Gastroesophageal sphincter (tissue), 4 donors: ENCODE measurements at regions not wholly inside any gene's neighbourhood (a gene's known extent, or its start where the extent isn't known, plus 50 kb on each side); places are given as distances from the start of the nearest gene placed in this dataset.

Experiments
- ATAC-seq: fragments of 150-250 bp; one replicate; pipeline ENCODE4 v1.9.1; 2016; ENCODE audit warnings: mild to moderate bottlenecking, moderate library complexity
- H3K27ac ChIP-seq, 4 donors: fragments of 200-600 bp; sonication (generic) in 3 of 4; 1 replicate in 3 of 4; 2 replicates in 1 of 4; pipeline ENCODE4 v1.5.1; 2016 to 2019
- H3K27me3 ChIP-seq: fragments of 200-600 bp; sonication (generic); one replicate; pipeline ENCODE4 v1.5.1; 2019
- H3K36me3 ChIP-seq, 2 donors: fragments of 200-600 bp; sonication (generic); one replicate each; pipeline ENCODE4 v1.5.1; 2019; ENCODE audit warnings: control low read depth in 1 of 2
- H3K4me1 ChIP-seq, 3 donors: fragments of 200-600 bp; sonication (generic); 1 replicate in 2 of 3; 2 replicates in 1 of 3; pipeline ENCODE4 v1.5.1; 2016 to 2019; ENCODE audit warnings: control low read depth in 2 of 3
- H3K4me3 ChIP-seq, 2 donors: fragments of 200-600 bp; sonication (generic); one replicate each; pipeline ENCODE4 v1.5.1; 2019; ENCODE audit warnings: mild to moderate bottlenecking in 1 of 2, moderate library complexity in 1 of 2
- H3K9me3 ChIP-seq, 3 donors: fragments of 200-600 bp; sonication (generic); one replicate each; pipeline ENCODE4 v1.5.1; 2017 to 2019; ENCODE audit warnings: control low read depth in 2 of 3
- CTCF ChIP-seq, 4 experiments: fragments of 200-600 bp in 2 of 4; fragments of 450-650 bp in 2 of 4; sonication (generic) in 1 of 4; IDR thresholded peaks; one replicate each; pipeline ENCODE4 v1.5.1; 2017 to 2019; ENCODE audit warnings: antibody characterized with exemption in 4 of 4, mild to moderate bottlenecking in 2 of 4, moderate library complexity in 2 of 4
- EP300 ChIP-seq: sonication (generic); formaldehyde crosslinking; IDR thresholded peaks from one replicate; pipeline ENCODE4 v1.6.1; 2017; ENCODE audit warnings: antibody characterized with exemption, mild to moderate bottlenecking
- POLR2A ChIP-seq, 2 donors: fragments of 450-650 bp; IDR thresholded peaks; one replicate each; pipeline ENCODE4 v1.6.1; 2017; ENCODE audit warnings: antibody characterized with exemption in 2 of 2, mild to moderate bottlenecking in 2 of 2, moderate library complexity in 1 of 2
- POLR2AphosphoS5 ChIP-seq: sonication (generic); formaldehyde crosslinking; IDR thresholded peaks from one replicate; pipeline ENCODE4 v1.6.1; 2017; ENCODE audit warnings: antibody characterized with exemption
- WGBS, 2 donors: methylation state at CpG; one replicate each; pipeline ENCODE4 v1.1.5; 2018; ENCODE audit warnings: low coverage in 1 of 2; 5-methylcytosine and 5-hydroxymethylcytosine counted together

- WGBS, 2 donors: 88 to 91% methylated on average over 1 of the region's 1 CpG
These were observed 67.2 kb upstream of the PHACTR1 start for GRCh38 chr6:12649325-12649724.

GRCh38 chr6:12653486-12653885 lies 63.1 kb upstream of the PHACTR1 start:
- no peak for ATAC-seq
- H3K36me3 ChIP-seq: no peaks in the 10 kb centered on the region
- 61 to 100% methylated on average over 1 to 4 of the region's 5 CpGs for WGBS, 2 donors

More at GRCh38 chr6:12649325-12649724, 67.2 kb upstream of the PHACTR1 start:
- Histone ChIP-seq H3K27me3 (no peaks in the 10 kb centered on the region), H3K4me3 (no peak overlapping the region), H3K9me3 (peaks cover 0 to 10% (median 0%) of the 10 kb centered on the region in 3 donors), H3K27ac (no peak overlapping the region), H3K36me3 (no peaks in the 10 kb centered on the region), H3K4me1 (no peaks in the 10 kb centered on the region)
- ATAC-seq: no peak
- no peak for TF ChIP-seq POLR2A (IDR thresholded peaks at IDR 0.05)
- TF ChIP-seq CTCF (IDR thresholded peaks at IDR 0.05): no peak
- no peak for TF ChIP-seq POLR2AphosphoS5
- TF ChIP-seq EP300: no peak

GRCh38 chr6:12654107-12654506 lies 62.5 kb upstream of the PHACTR1 start:
- Histone ChIP-seq H3K4me3 (no peak overlapping the region), H3K9me3 (peaks cover 0 to 9% (median 0%) of the 10 kb centered on the region in 3 donors), H3K36me3 (no peaks in the 10 kb centered on the region), H3K27ac (no peak overlapping the region), H3K27me3 (no peaks in the 10 kb centered on the region), H3K4me1 (no peaks in the 10 kb centered on the region)
- WGBS, 2 donors: 50 to 67% methylated on average over 2 to 3 of the region's 3 CpGs
- no peak for TF ChIP-seq CTCF (IDR thresholded peaks at IDR 0.05)
- TF ChIP-seq POLR2A (IDR thresholded peaks at IDR 0.05): no peak
- no peak for TF ChIP-seq POLR2AphosphoS5
- TF ChIP-seq EP300: no peak
- ATAC-seq: no peak

More at GRCh38 chr6:12653486-12653885, 63.1 kb upstream of the PHACTR1 start:
- H3K4me1 ChIP-seq: no peaks in the 10 kb centered on the region
- H3K27me3 ChIP-seq: no peaks in the 10 kb centered on the region
- peaks cover 0 to 10% (median 0%) of the 10 kb centered on the region in 3 donors for H3K9me3 ChIP-seq
- no peak for TF ChIP-seq CTCF (IDR thresholded peaks at IDR 0.05)
- no peak for TF ChIP-seq POLR2AphosphoS5
- no peak for TF ChIP-seq POLR2A (IDR thresholded peaks at IDR 0.05)
- TF ChIP-seq EP300: no peak
- H3K27ac ChIP-seq: no peak overlapping the region
- no peak overlapping the region for H3K4me3 ChIP-seq

- H3K9me3 ChIP-seq: peaks cover 0 to 5% (median 0%) of the 10 kb centered on the region in 3 donors
- H3K4me1 ChIP-seq: no peaks in the 10 kb centered on the region
- no peaks in the 10 kb centered on the region for H3K27me3 ChIP-seq
- no peak overlapping the region for H3K27ac ChIP-seq
- no peaks in the 10 kb centered on the region for H3K36me3 ChIP-seq
- no peak overlapping the region for H3K4me3 ChIP-seq
- 0 to 20% methylated on average over 1 of the region's 3 CpGs for WGBS, 2 donors
- TF ChIP-seq POLR2A (IDR thresholded peaks at IDR 0.05): no peak
- no peak for TF ChIP-seq CTCF (IDR thresholded peaks at IDR 0.05)
- TF ChIP-seq EP300: no peak
- TF ChIP-seq POLR2AphosphoS5: no peak
- no peak for ATAC-seq
These were observed 62.1 kb upstream of the PHACTR1 start for GRCh38 chr6:12654514-12654913.

- no peaks in the 10 kb centered on the region for H3K9me3 ChIP-seq
- H3K27ac ChIP-seq: no peak overlapping the region
- H3K4me3 ChIP-seq: no peak overlapping the region
- TF ChIP-seq CTCF (IDR thresholded peaks at IDR 0.05) (no peak), POLR2AphosphoS5 (no peak), POLR2A (IDR thresholded peaks at IDR 0.05) (no peak), EP300 (no peak)
- no peaks in the 10 kb centered on the region for H3K4me1 ChIP-seq
- 52 to 53% methylated on average over 3 of the region's 3 CpGs for WGBS, 2 donors
- peaks cover 16% of the 10 kb centered on the region for H3K27me3 ChIP-seq
- H3K36me3 ChIP-seq: no peaks in the 10 kb centered on the region
- ATAC-seq: no peak
These were observed 59.7 kb upstream of the PHACTR1 start for GRCh38 chr6:12656906-12657305.
